ENCODE measurements at regions not wholly inside any gene's neighbourhood (a gene's known extent, or its start where the extent isn't known, plus 50 kb on each side); places are given as distances from the start of the nearest gene placed in this dataset.

DNA sequence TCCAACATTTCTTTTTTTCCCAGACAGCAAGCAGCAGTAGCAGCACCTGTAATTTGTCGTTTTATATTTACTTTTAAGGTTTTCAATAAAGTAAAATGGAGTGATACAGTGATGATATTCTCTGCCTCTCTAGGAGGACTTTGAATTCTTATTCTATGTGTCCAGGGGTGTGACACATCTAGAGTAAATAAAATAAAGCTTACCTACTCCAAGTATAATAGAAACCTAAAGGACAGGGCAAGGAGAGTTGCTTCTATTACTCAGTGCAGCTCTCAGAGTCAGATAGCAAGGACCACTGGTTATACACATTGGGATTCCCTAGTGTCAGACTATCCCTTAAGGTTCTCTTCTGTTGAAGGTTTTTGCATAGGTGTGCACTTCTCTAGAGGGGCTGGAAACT is 95.9 kb downstream of the LMO4 start:
- ChIA-PET SMC1A (ENCODE audit: uncharacterized antibody, unreplicated experiment) (no interaction called here), POLR2A (no interaction called here), CTCF (no interaction called here), RAD21 (ENCODE audit: unreplicated experiment) (no interaction called here)
- H3K4me1 ChIP-seq (ENCODE audit: control insufficient read depth, insufficient read depth, low read length) = no peaks in the 10 kb centered on the region
- no peak for DNase-seq (ENCODE audit: low read depth, low spot score)
- no peaks in the 10 kb centered on the region for H4K20me1 ChIP-seq (ENCODE audit: control insufficient read depth, insufficient read depth)
- intact Hi-C loops (cut with micrococcal nuclease; ENCODE audit: unreplicated experiment) (no loop called here), in situ Hi-C loops (cut with MboI) (no loop called here)
- no peaks in the 10 kb centered on the region for H3K36me3 ChIP-seq (ENCODE audit: control insufficient read depth in 2 of 2, insufficient read depth in 2 of 2, low read length in 1 of 2)
- no TSS peak for BruUV-seq (replicated peaks)
- H2AFZ ChIP-seq (ENCODE audit: control insufficient read depth, low read depth, low read length) = no peak overlapping the region
- no peaks in the 10 kb centered on the region for H3K9me3 ChIP-seq (replicated peaks; ENCODE audit: control insufficient read depth, insufficient read depth, low read length)
- no peaks in the 10 kb centered on the region for H3K27me3 ChIP-seq (replicated peaks in 1 of 2; ENCODE audit: control insufficient read depth in 2 of 2, insufficient read depth in 2 of 2, low read length in 1 of 2)
- TF ChIP-seq SMAD1 (IDR thresholded peaks at IDR 0.05; ENCODE audit: low read depth, partially characterized antibody) = no peak
- no peak for TF ChIP-seq IKZF2 (IDR thresholded peaks at IDR 0.05)
- no peak for TF ChIP-seq WRNIP1 (IDR thresholded peaks at IDR 0.05; ENCODE audit: borderline replicate concordance, low read depth, low read length)
- TF ChIP-seq SUPT20H (IDR thresholded peaks at IDR 0.05; ENCODE audit: borderline replicate concordance, control insufficient read depth, low read depth, low read length) = no peak
- TF ChIP-seq NRF1 (conservative IDR thresholded peaks at IDR 0.05; ENCODE audit: low read depth, low read length) = no peak
- TF ChIP-seq FOXM1 (IDR thresholded peaks at IDR 0.05; ENCODE audit: low read depth, low read length) = no peak
- TF ChIP-seq RCOR1 (conservative IDR thresholded peaks at IDR 0.05; ENCODE audit: low read depth, low read length) = no peak
- TF ChIP-seq ATF7 (IDR thresholded peaks at IDR 0.05; ENCODE audit: low read depth) = no peak
- TF ChIP-seq RELA (IDR thresholded peaks at IDR 0.05; ENCODE audit: borderline replicate concordance, partially characterized antibody) = no peak
- TF ChIP-seq, protein P1, sequence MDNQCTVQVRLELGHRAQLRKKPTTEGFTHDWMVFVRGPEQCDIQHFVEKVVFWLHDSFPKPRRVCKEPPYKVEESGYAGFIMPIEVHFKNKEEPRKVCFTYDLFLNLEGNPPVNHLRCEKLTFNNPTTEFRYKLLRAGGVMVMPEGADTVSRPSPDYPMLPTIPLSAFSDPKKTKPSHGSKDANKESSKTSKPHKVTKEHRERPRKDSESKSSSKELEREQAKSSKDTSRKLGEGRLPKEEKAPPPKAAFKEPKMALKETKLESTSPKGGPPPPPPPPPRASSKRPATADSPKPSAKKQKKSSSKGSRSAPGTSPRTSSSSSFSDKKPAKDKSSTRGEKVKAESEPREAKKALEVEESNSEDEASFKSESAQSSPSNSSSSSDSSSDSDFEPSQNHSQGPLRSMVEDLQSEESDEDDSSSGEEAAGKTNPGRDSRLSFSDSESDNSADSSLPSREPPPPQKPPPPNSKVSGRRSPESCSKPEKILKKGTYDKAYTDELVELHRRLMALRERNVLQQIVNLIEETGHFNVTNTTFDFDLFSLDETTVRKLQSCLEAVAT (IDR thresholded peaks at IDR 0.05) = no peak
- no peak for TF ChIP-seq RB1 (IDR thresholded peaks at IDR 0.05; ENCODE audit: borderline replicate concordance)
- TF ChIP-seq HDAC6 (IDR thresholded peaks at IDR 0.05; ENCODE audit: unreplicated experiment) = no peak
- TF ChIP-seq NR2C2 (IDR thresholded peaks at IDR 0.05; ENCODE audit: borderline replicate concordance, control insufficient read depth, insufficient read length, low read depth) = no peak
- TF ChIP-seq, protein P2, sequence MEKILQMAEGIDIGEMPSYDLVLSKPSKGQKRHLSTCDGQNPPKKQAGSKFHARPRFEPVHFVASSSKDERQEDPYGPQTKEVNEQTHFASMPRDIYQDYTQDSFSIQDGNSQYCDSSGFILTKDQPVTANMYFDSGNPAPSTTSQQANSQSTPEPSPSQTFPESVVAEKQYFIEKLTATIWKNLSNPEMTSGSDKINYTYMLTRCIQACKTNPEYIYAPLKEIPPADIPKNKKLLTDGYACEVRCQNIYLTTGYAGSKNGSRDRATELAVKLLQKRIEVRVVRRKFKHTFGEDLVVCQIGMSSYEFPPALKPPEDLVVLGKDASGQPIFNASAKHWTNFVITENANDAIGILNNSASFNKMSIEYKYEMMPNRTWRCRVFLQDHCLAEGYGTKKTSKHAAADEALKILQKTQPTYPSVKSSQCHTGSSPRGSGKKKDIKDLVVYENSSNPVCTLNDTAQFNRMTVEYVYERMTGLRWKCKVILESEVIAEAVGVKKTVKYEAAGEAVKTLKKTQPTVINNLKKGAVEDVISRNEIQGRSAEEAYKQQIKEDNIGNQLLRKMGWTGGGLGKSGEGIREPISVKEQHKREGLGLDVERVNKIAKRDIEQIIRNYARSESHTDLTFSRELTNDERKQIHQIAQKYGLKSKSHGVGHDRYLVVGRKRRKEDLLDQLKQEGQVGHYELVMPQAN (conservative IDR thresholded peaks at IDR 0.05) = no peak
- TF ChIP-seq, protein P3, sequence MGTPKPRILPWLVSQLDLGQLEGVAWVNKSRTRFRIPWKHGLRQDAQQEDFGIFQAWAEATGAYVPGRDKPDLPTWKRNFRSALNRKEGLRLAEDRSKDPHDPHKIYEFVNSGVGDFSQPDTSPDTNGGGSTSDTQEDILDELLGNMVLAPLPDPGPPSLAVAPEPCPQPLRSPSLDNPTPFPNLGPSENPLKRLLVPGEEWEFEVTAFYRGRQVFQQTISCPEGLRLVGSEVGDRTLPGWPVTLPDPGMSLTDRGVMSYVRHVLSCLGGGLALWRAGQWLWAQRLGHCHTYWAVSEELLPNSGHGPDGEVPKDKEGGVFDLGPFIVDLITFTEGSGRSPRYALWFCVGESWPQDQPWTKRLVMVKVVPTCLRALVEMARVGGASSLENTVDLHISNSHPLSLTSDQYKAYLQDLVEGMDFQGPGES (IDR thresholded peaks at IDR 0.05) = no peak
- no peak for TF ChIP-seq PML (IDR thresholded peaks at IDR 0.05; ENCODE audit: low read length)
- TF ChIP-seq HDGF (IDR thresholded peaks at IDR 0.05) = no peak
- no peak for TF ChIP-seq YBX1 (IDR thresholded peaks at IDR 0.05)
- TF ChIP-seq TBL1XR1 (IDR thresholded peaks at IDR 0.05; ENCODE audit: low read depth, low read length) = no peak
- no peak for ATAC-seq
- WGBS (ENCODE audit: insufficient coverage, insufficient replicate concordance, low lambda C conversion rate, missing lambda C conversion rate) = 83% methylated on average over 1 of the region's 1 CpG
- H3K9ac ChIP-seq (ENCODE audit: control insufficient read depth, insufficient read depth, low read length) = no peak overlapping the region
- no peak overlapping the region for H3K27ac ChIP-seq (ENCODE audit: control insufficient read depth, insufficient read depth)
- H3K4me2 ChIP-seq (ENCODE audit: control insufficient read depth, insufficient read depth) = no peak overlapping the region
- no peak overlapping the region for H3K4me3 ChIP-seq
- H3K79me2 ChIP-seq (ENCODE audit: control insufficient read depth, insufficient read depth, low read length) = no peaks in the 10 kb centered on the region
- no peak for FAIRE-seq

All from GM12878 (cell line).